ENCODE measurements at regions not wholly inside any gene's neighbourhood (a gene's known extent, or its start where the extent isn't known, plus 50 kb on each side); places are given as distances from the start of the nearest gene placed in this dataset.

DNA sequence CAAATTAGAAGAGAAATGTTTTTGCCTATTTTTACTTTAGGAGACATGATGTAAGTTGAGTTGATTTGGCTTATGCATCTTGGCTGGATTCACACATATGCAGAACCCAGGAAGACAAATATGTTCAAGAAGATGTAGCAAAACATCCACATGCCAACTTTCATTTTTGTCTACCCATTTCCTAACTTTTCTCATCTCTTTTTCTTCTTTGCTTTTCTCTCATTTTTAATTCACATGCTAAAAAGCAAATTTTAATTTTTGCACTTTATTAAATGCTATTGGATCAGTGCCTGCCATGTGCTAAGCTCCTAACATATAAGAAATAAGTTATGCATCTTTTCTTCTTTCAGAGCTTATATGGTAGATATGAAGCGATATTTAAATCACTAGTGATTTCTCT, 143.7 kb upstream of the GRM3 start:
- TF ChIP-seq POLR2A (IDR thresholded peaks at IDR 0.05) (no peak), POLR2AphosphoS5 (IDR thresholded peaks at IDR 0.05) (no peak), EP300 (IDR thresholded peaks at IDR 0.05) (no peak)
- TF ChIP-seq, protein P1, sequence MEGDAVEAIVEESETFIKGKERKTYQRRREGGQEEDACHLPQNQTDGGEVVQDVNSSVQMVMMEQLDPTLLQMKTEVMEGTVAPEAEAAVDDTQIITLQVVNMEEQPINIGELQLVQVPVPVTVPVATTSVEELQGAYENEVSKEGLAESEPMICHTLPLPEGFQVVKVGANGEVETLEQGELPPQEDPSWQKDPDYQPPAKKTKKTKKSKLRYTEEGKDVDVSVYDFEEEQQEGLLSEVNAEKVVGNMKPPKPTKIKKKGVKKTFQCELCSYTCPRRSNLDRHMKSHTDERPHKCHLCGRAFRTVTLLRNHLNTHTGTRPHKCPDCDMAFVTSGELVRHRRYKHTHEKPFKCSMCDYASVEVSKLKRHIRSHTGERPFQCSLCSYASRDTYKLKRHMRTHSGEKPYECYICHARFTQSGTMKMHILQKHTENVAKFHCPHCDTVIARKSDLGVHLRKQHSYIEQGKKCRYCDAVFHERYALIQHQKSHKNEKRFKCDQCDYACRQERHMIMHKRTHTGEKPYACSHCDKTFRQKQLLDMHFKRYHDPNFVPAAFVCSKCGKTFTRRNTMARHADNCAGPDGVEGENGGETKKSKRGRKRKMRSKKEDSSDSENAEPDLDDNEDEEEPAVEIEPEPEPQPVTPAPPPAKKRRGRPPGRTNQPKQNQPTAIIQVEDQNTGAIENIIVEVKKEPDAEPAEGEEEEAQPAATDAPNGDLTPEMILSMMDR (IDR thresholded peaks at IDR 0.05) = no peak
